K562 (cell line): ENCODE measurements at regions not wholly inside any gene's neighbourhood (a gene's known extent, or its start where the extent isn't known, plus 50 kb on each side); places are given as distances from the start of the nearest gene placed in this dataset.

Source experiments
- ATAC-seq: fragments of 200-7000 bp; cut with Tn5 transposase; 3 replicates; pipeline ENCODE4 v1.9.1; 2020; ENCODE audit warnings: moderate library complexity
- BruUV-seq: library from RNA; stranded (reverse); fragments of 400-500 nt; replicated peaks from 2 replicates; lab custom pipeline; 2021; lab: Mats Ljungman, UMichigan
- CTCF ChIA-PET: fragments of 300-600 bp; formaldehyde crosslinking; extraction: SDS; loops from one replicate; lab custom pipeline; 2021; ENCODE audit warnings: low intra/inter-chr PET ratio; lab: Yijun Ruan, JAX
- POLR2A ChIA-PET: fragments of 300-600, 350-650 bp; sonication (Branson Sonifier 250); formaldehyde crosslinking; extraction: SDS; loops from one replicate; lab custom pipeline; 2021; ENCODE audit warnings: antibody characterized with exemption, inconsistent platforms; lab: Yijun Ruan, JAX
- DNase-seq, 4 experiments: peaks; one replicate each; pipeline versions ENCODE4 v3.0.0 to v3.0.0-alpha.2; 2011 to 2018; ENCODE audit warnings: low spot score in 3 of 4, mixed read lengths in 3 of 4; ENCODE audit errors: extremely low read depth in 1 of 4
- FAIRE-seq: peaks from 2 replicates; lab custom pipeline; 2011; peaks lifted over from hg19 to GRCh38; lab: Jason Lieb, UNC
- H2AFZ ChIP-seq: 2 replicates; pipeline ENCODE4 v1.6.0; 2011; ENCODE audit warnings: low read depth, low read length, control low read depth, inconsistent platforms
- H3K27ac ChIP-seq: fragments of 200-600 bp; 3 replicates; pipeline ENCODE4 v1.8.0; 2011; ENCODE audit warnings: low read depth, mild to moderate bottlenecking, control low read depth, inconsistent platforms, low read length, moderate library complexity, mixed read lengths; ENCODE audit errors: extremely low read depth
- H3K27me3 ChIP-seq, 2 experiments: fragments of 300-600 bp in 1 of 2; 2 replicates in 1 of 2; 3 replicates in 1 of 2; pipeline versions ENCODE4 v1.6.0 to v1.8.0; 2011; ENCODE audit warnings: inconsistent platforms in 2 of 2, low read length in 2 of 2, mild to moderate bottlenecking in 1 of 2, mixed read lengths in 1 of 2, moderate library complexity in 1 of 2; ENCODE audit not compliant: control insufficient read depth in 2 of 2, insufficient read depth in 2 of 2
- H3K36me3 ChIP-seq: fragments of 300-600 bp; 3 replicates; pipeline ENCODE4 v1.8.0; 2011; ENCODE audit warnings: mild to moderate bottlenecking, low read length, inconsistent platforms; ENCODE audit not compliant: control insufficient read depth, insufficient read depth
- H3K4me1 ChIP-seq, 2 experiments: fragments of 200-600 bp in 1 of 2; replicated peaks in 1 of 2; 2 replicates in 1 of 2; 3 replicates in 1 of 2; pipeline versions ENCODE4 v1.5.1 to v1.8.0; 2011; ENCODE audit warnings: inconsistent platforms in 2 of 2, low read length in 2 of 2, mild to moderate bottlenecking in 1 of 2, mixed read lengths in 1 of 2, moderate library complexity in 1 of 2; ENCODE audit not compliant: control insufficient read depth in 2 of 2, insufficient read depth in 2 of 2
- H3K4me2 ChIP-seq: 2 replicates; pipeline ENCODE4 v1.6.1; 2011; ENCODE audit warnings: low read length, control low read depth, inconsistent platforms, mixed read lengths; ENCODE audit not compliant: insufficient read depth
- H3K4me3 ChIP-seq: fragments of 200-600 bp; sonication (generic), shearing (Covaris generic); 2 replicates; pipeline ENCODE4 v1.5.1; 2016; ENCODE audit warnings: control low read depth, inconsistent platforms
- H3K79me2 ChIP-seq: fragments of 200-600 bp; 3 replicates; pipeline ENCODE4 v1.8.0; 2011; ENCODE audit warnings: low read length, inconsistent platforms; ENCODE audit not compliant: control insufficient read depth, insufficient read depth
- H3K9ac ChIP-seq, 2 experiments: 2 replicates each; pipeline versions ENCODE4 v1.6.0 to v1.6.1; 2011; ENCODE audit warnings: low read depth in 2 of 2, low read length in 2 of 2, control low read depth in 1 of 2, inconsistent platforms in 1 of 2, mild to moderate bottlenecking in 1 of 2, mixed read lengths in 1 of 2; ENCODE audit not compliant: insufficient read depth in 1 of 2
- H3K9me1 ChIP-seq: one replicate; pipeline ENCODE4 v1.6.0; 2011; ENCODE audit warnings: inconsistent platforms, mild to moderate bottlenecking, low read length, moderate library complexity; ENCODE audit not compliant: control insufficient read depth, insufficient read depth
- H3K9me3 ChIP-seq: replicated peaks from 2 replicates; pipeline ENCODE4 v1.5.1; 2011; ENCODE audit warnings: low read depth, low read length, inconsistent platforms; ENCODE audit not compliant: control insufficient read depth, insufficient read depth
- H4K20me1 ChIP-seq: replicated peaks from 2 replicates; pipeline ENCODE4 v1.6.1; 2011; ENCODE audit warnings: low read length, inconsistent platforms, mixed read lengths; ENCODE audit not compliant: control insufficient read depth, insufficient read depth
- ADNP ChIP-seq: fragments of 200-800 bp; sonication (Bioruptor generic); IDR thresholded peaks from 2 replicates; pipeline ENCODE4 v1.6.1; 2016; ENCODE audit warnings: missing genetic modification characterization, missing compliant biosample characterization
- BHLHE40 ChIP-seq: IDR thresholded peaks from 2 replicates; pipeline ENCODE4 v1.6.1; 2011; ENCODE audit warnings: low read length, improper control_type of control experiment
- CBX8 ChIP-seq: fragments of 200-600 bp; sonication (generic); IDR thresholded peaks from 2 replicates; pipeline ENCODE4 v1.6.1; 2012; ENCODE audit warnings: borderline replicate concordance, mixed run types, low read depth, mild to moderate bottlenecking, moderate library complexity, mixed read lengths, low read length, control low read depth, inconsistent platforms; ENCODE audit not compliant: poor library complexity, severe bottlenecking; ENCODE audit errors: extremely low read depth
- CHCHD3 ChIP-seq: fragments of 250-450 bp; sonication (Bioruptor Pico); IDR thresholded peaks from 2 replicates; pipeline ENCODE4 v2.1.2; 2022; ENCODE audit warnings: mild to moderate bottlenecking
- DDX20 ChIP-seq: fragments of 450-650 bp; IDR thresholded peaks from 2 replicates; pipeline ENCODE4 v1.6.1; 2016; ENCODE audit warnings: missing genetic modification characterization, low read depth, mild to moderate bottlenecking, missing compliant biosample characterization, moderate library complexity
- ESRRA ChIP-seq: fragments of 450-650 bp; IDR thresholded peaks from 2 replicates; pipeline ENCODE4 v1.6.1; 2014; ENCODE audit warnings: low read depth, mild to moderate bottlenecking, moderate library complexity, borderline replicate concordance
- GATAD2B ChIP-seq: fragments of 450-650 bp; IDR thresholded peaks from 2 replicates; pipeline ENCODE4 v1.6.1; 2017; ENCODE audit warnings: mild to moderate bottlenecking, borderline replicate concordance
- NCOR1 ChIP-seq: fragments of 450-650 bp; IDR thresholded peaks from 2 replicates; pipeline ENCODE4 v1.6.1; 2016; ENCODE audit warnings: mild to moderate bottlenecking, moderate library complexity
- POLR2G ChIP-seq: fragments of 200-400 bp; formaldehyde crosslinking; IDR thresholded peaks from 2 replicates; pipeline ENCODE4 v1.6.1; 2017; ENCODE audit warnings: low read depth, mild to moderate bottlenecking, antibody characterized with exemption, low read length, moderate library complexity
- SMC3 ChIP-seq: conservative IDR thresholded peaks from 2 replicates; pipeline ENCODE4 v1.6.1; 2011; ENCODE audit warnings: low read depth, low read length, improper control_type of control experiment; ENCODE audit not compliant: insufficient read depth
- TEAD2 ChIP-seq: fragments of 450-650 bp; IDR thresholded peaks from 2 replicates; pipeline ENCODE4 v1.6.1; 2016; ENCODE audit warnings: missing genetic modification characterization, control low read depth, missing compliant biosample characterization
- ZNF780A ChIP-seq: fragments of 250-450 bp; sonication (Bioruptor Pico); IDR thresholded peaks from 2 replicates; pipeline ENCODE4 v1.5.0; 2021; ENCODE audit warnings: mild to moderate bottlenecking
- WGBS: fragments of 100-300 bp; shearing (Covaris generic); methylation state at CpG from one replicate; pipeline ENCODE4 v1.1.6; 2016; ENCODE audit warnings: low coverage, mixed read lengths; ENCODE audit not compliant: insufficient coverage; ENCODE audit errors: missing lambda C conversion rate; 5-methylcytosine and 5-hydroxymethylcytosine counted together
- in situ Hi-C: fragments of 300-500 bp; cut with MboI; formaldehyde crosslinking; loops from 4 replicates; pipeline ENCODE4 v1.15.0; 2018; ENCODE audit warnings: inconsistent platforms, mixed read lengths
- intact Hi-C: fragments of 100-400 bp; cut with micrococcal nuclease; formaldehyde crosslinking; loops from 2 replicates; pipeline ENCODE4 v1.14.2; 2022
- TF ChIP-seq, protein P1 (sequence below): fragments of 450-650 bp; IDR thresholded peaks from 2 replicates; pipeline ENCODE4 v1.6.1; 2016; ENCODE audit warnings: borderline replicate concordance
- TF ChIP-seq, protein P2 (sequence below): fragments of 450-650 bp; IDR thresholded peaks from 2 replicates; pipeline ENCODE4 v1.7.1; 2018; ENCODE audit warnings: mild to moderate bottlenecking, low read depth; ENCODE audit not compliant: partially characterized antibody
- TF ChIP-seq, protein P3 (sequence below): fragments of 250-450 bp; sonication (Bioruptor Pico); IDR thresholded peaks from 2 replicates; pipeline ENCODE4 v1.5.0; 2021

- H3K4me2 ChIP-seq, result no peak overlapping the region
- DNase-seq (no peak), FAIRE-seq (no peak), ATAC-seq (no peak)
- intact Hi-C loops (no loop called here), in situ Hi-C loops (no loop called here)
- POLR2A ChIA-PET, result interaction anchor here (1.0 kb wide), 1 partner anchor 9 kb away, joined by 5 read pairs; no protein-coding TSS in a partner anchor
- no peak overlapping the region for H3K9ac ChIP-seq
- H3K4me3 ChIP-seq, result no peak overlapping the region
- no peaks in the 10 kb centered on the region for H3K4me1 ChIP-seq
- 0% methylated on average over 1 of the region's 1 CpG for WGBS
- no peaks in the 10 kb centered on the region for H3K9me3 ChIP-seq
- no peaks in the 10 kb centered on the region for H4K20me1 ChIP-seq
- H3K9me1 ChIP-seq, result no peaks in the 10 kb centered on the region
- no TSS peak for BruUV-seq
- no peaks in the 10 kb centered on the region for H3K79me2 ChIP-seq
- TF ChIP-seq POLR2G (no peak), CBX8 (no peak), SMC3 (no peak), GATAD2B (no peak), ESRRA (no peak), ZNF780A (no peak), CHCHD3 (no peak), DDX20 (tag) (no peak), TEAD2 (no peak), ADNP (tag) (no peak), BHLHE40 (no peak), NCOR1 (no peak)
- TF ChIP-seq, protein P1, sequence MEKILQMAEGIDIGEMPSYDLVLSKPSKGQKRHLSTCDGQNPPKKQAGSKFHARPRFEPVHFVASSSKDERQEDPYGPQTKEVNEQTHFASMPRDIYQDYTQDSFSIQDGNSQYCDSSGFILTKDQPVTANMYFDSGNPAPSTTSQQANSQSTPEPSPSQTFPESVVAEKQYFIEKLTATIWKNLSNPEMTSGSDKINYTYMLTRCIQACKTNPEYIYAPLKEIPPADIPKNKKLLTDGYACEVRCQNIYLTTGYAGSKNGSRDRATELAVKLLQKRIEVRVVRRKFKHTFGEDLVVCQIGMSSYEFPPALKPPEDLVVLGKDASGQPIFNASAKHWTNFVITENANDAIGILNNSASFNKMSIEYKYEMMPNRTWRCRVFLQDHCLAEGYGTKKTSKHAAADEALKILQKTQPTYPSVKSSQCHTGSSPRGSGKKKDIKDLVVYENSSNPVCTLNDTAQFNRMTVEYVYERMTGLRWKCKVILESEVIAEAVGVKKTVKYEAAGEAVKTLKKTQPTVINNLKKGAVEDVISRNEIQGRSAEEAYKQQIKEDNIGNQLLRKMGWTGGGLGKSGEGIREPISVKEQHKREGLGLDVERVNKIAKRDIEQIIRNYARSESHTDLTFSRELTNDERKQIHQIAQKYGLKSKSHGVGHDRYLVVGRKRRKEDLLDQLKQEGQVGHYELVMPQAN, result no peak
- TF ChIP-seq, protein P2, sequence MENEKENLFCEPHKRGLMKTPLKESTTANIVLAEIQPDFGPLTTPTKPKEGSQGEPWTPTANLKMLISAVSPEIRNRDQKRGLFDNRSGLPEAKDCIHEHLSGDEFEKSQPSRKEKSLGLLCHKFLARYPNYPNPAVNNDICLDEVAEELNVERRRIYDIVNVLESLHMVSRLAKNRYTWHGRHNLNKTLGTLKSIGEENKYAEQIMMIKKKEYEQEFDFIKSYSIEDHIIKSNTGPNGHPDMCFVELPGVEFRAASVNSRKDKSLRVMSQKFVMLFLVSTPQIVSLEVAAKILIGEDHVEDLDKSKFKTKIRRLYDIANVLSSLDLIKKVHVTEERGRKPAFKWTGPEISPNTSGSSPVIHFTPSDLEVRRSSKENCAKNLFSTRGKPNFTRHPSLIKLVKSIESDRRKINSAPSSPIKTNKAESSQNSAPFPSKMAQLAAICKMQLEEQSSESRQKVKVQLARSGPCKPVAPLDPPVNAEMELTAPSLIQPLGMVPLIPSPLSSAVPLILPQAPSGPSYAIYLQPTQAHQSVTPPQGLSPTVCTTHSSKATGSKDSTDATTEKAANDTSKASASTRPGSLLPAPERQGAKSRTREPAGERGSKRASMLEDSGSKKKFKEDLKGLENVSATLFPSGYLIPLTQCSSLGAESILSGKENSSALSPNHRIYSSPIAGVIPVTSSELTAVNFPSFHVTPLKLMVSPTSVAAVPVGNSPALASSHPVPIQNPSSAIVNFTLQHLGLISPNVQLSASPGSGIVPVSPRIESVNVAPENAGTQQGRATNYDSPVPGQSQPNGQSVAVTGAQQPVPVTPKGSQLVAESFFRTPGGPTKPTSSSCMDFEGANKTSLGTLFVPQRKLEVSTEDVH, result no peak
- TF ChIP-seq, protein P3, sequence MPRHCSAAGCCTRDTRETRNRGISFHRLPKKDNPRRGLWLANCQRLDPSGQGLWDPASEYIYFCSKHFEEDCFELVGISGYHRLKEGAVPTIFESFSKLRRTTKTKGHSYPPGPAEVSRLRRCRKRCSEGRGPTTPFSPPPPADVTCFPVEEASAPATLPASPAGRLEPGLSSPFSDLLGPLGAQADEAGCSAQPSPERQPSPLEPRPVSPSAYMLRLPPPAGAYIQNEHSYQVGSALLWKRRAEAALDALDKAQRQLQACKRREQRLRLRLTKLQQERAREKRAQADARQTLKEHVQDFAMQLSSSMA (CRISPR knock-in tag), result no peak
- CTCF ChIA-PET, result no interaction called here
- no peaks in the 10 kb centered on the region for H3K36me3 ChIP-seq
- no peak overlapping the region for H2AFZ ChIP-seq
- no peak overlapping the region for H3K27ac ChIP-seq
- H3K27me3 ChIP-seq, result peaks cover 0 to 12% of the 10 kb centered on the region in 2 experiments; a peak in 2 of 5 replicates
Measured at GRCh38 chr3:16086690-16087089, 87.8 kb upstream of the GALNT15 start.
